SU-DHL-6 (cell line): ENCODE measurements at regions not wholly inside any gene's neighbourhood (a gene's known extent, or its start where the extent isn't known, plus 50 kb on each side); places are given as distances from the start of the nearest gene placed in this dataset.

Experiments
- H2AFZ ChIP-seq: fragments of 200-600 bp; sonication (generic); 2 replicates; pipeline ENCODE4 v1.6.1; 2014; ENCODE audit warnings: low read depth, mild to moderate bottlenecking, moderate library complexity, mixed read lengths, antibody characterized with exemption, low read length; ENCODE audit not compliant: severe bottlenecking
- H3F3A ChIP-seq: fragments of 200-600 bp; shearing (Covaris generic); 2 replicates; pipeline ENCODE4 v1.6.0; 2016; ENCODE audit warnings: antibody characterized with exemption, mild to moderate bottlenecking; ENCODE audit not compliant: insufficient read depth
- H3K27ac ChIP-seq: fragments of 200-600 bp; sonication (generic); 2 replicates; pipeline ENCODE4 v1.5.1; 2016; ENCODE audit warnings: low read depth, mild to moderate bottlenecking, low read length, moderate library complexity, mixed read lengths
- H3K27me3 ChIP-seq: fragments of 200-600 bp; sonication (generic), shearing (Covaris generic); 2 replicates; pipeline ENCODE4 v1.6.0; 2014; ENCODE audit warnings: mild to moderate bottlenecking, low read length
- H3K36me3 ChIP-seq: fragments of 200-600 bp; sonication (generic); 2 replicates; pipeline ENCODE4 v1.6.1; 2014; ENCODE audit warnings: mild to moderate bottlenecking, low read length, mixed read lengths
- H3K4me2 ChIP-seq: fragments of 300-600, 200-600 bp; shearing (Covaris generic), sonication (generic); 2 replicates; pipeline ENCODE4 v1.6.0; 2014; ENCODE audit warnings: low read length, low read depth, mild to moderate bottlenecking; ENCODE audit not compliant: poor library complexity, severe bottlenecking
- H3K4me3 ChIP-seq: fragments of 200-600 bp; sonication (generic); 2 replicates; pipeline ENCODE4 v1.5.1; 2014; ENCODE audit warnings: antibody characterized with exemption, low read length, mild to moderate bottlenecking, mixed read lengths; ENCODE audit not compliant: insufficient read depth, poor library complexity, severe bottlenecking
- H3K79me2 ChIP-seq: fragments of 200-600 bp; sonication (generic); 2 replicates; pipeline ENCODE4 v1.6.1; 2014; ENCODE audit warnings: mild to moderate bottlenecking, low read length, moderate library complexity; ENCODE audit not compliant: insufficient read depth
- H3K9ac ChIP-seq: fragments of 200-600 bp; sonication (generic); 2 replicates; pipeline ENCODE4 v1.7.0; 2014; ENCODE audit warnings: mild to moderate bottlenecking, low read length
- H3K9me2 ChIP-seq: fragments of 200-600 bp; sonication (generic); replicated peaks from 2 replicates; pipeline ENCODE4 v1.6.1; 2014; ENCODE audit warnings: low read length; ENCODE audit not compliant: insufficient read depth
- H3K9me3 ChIP-seq: fragments of 200-600 bp; sonication (generic); 2 replicates; pipeline ENCODE4 v1.6.1; 2014; ENCODE audit warnings: low read length, mixed read lengths; ENCODE audit not compliant: insufficient read depth
- H4K20me1 ChIP-seq: fragments of 200-600 bp; sonication (generic); 2 replicates; pipeline ENCODE4 v1.6.1; 2014; ENCODE audit warnings: low read depth, mild to moderate bottlenecking, antibody characterized with exemption, low read length, moderate library complexity, mixed read lengths
- EZH2phosphoT487 ChIP-seq: fragments of 200-600 bp; sonication (generic), shearing (Covaris generic); conservative IDR thresholded peaks from 2 replicates; pipeline ENCODE4 v1.6.1; 2018; ENCODE audit warnings: mild to moderate bottlenecking, antibody characterized with exemption, low read length, moderate library complexity, mixed read lengths
- TF ChIP-seq, protein P1 (sequence below): fragments of 200-600 bp; sonication (generic); IDR thresholded peaks from one replicate; pipeline ENCODE4 v1.5.1; 2017; ENCODE audit warnings: antibody characterized with exemption, mild to moderate bottlenecking, low read length, moderate library complexity; ENCODE audit not compliant: insufficient read depth, poor library complexity, severe bottlenecking

DNA sequence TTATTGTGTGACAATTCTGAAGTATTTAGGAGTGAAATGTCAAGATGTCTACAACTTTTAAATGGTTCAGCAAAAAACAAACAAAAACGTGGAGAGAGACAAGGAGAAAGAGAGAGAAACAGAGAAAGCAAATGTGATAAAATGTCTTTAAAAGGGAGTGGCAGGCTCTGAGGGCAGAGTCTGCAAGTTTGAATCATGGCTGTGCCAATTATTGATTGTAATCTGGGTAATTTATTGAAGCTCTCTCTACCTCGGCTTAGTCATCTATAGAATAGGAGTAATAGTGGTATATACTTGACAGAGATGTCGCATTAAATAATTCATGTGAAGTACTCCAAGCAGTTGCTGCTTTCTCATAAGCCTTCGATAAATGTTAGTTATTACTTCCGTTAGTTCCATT is 61.3 kb upstream of the ARID1B start:
- Histone ChIP-seq H3K4me3 (no peak overlapping the region), H3K9me2 (no peaks in the 10 kb centered on the region), H3K36me3 (no peaks in the 10 kb centered on the region), H3K27ac (no peak overlapping the region), H2AFZ (no peak overlapping the region), H3F3A (peaks cover 9% of the 10 kb centered on the region), H3K79me2 (no peaks in the 10 kb centered on the region), H4K20me1 (no peaks in the 10 kb centered on the region), H3K9ac (no peak overlapping the region), H3K27me3 (no peaks in the 10 kb centered on the region), H3K4me2 (no peak overlapping the region), H3K9me3 (no peaks in the 10 kb centered on the region)
- TF ChIP-seq, protein P1, sequence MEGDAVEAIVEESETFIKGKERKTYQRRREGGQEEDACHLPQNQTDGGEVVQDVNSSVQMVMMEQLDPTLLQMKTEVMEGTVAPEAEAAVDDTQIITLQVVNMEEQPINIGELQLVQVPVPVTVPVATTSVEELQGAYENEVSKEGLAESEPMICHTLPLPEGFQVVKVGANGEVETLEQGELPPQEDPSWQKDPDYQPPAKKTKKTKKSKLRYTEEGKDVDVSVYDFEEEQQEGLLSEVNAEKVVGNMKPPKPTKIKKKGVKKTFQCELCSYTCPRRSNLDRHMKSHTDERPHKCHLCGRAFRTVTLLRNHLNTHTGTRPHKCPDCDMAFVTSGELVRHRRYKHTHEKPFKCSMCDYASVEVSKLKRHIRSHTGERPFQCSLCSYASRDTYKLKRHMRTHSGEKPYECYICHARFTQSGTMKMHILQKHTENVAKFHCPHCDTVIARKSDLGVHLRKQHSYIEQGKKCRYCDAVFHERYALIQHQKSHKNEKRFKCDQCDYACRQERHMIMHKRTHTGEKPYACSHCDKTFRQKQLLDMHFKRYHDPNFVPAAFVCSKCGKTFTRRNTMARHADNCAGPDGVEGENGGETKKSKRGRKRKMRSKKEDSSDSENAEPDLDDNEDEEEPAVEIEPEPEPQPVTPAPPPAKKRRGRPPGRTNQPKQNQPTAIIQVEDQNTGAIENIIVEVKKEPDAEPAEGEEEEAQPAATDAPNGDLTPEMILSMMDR: no peak
- TF ChIP-seq EZH2phosphoT487: no peak

DNA sequence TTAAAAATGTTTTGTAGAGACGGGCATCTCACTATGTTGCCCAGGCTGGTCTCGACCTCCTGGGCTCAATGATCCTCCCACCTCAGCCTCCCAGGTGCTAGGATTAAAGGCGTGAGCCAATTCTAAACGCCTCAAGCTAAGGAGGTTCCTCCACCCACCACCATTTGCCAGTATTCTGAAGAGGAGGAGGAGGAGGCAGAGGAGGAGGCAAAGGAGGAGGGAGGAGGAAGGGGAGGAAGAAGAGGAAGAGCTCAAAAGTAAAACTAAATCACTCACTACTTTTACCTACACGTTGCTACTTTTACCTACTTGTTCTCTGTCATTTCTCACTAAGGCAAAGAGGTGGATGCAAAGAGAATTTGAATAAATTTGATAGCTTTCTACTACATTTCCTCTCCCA is 63.6 kb upstream of the ARID1B start:
- H3K36me3 ChIP-seq: no peaks in the 10 kb centered on the region
- no peaks in the 10 kb centered on the region for H3K27me3 ChIP-seq
- no peaks in the 10 kb centered on the region for H3K9me3 ChIP-seq
- no peak overlapping the region for H3K27ac ChIP-seq
- H4K20me1 ChIP-seq: no peaks in the 10 kb centered on the region
- TF ChIP-seq, protein P1: no peak
- no peak for TF ChIP-seq EZH2phosphoT487
- H3K9ac ChIP-seq: no peak overlapping the region
- no peaks in the 10 kb centered on the region for H3F3A ChIP-seq
- H2AFZ ChIP-seq: no peak overlapping the region
- H3K9me2 ChIP-seq: no peaks in the 10 kb centered on the region
- no peak overlapping the region for H3K4me3 ChIP-seq
- H3K4me2 ChIP-seq: no peak overlapping the region
- no peaks in the 10 kb centered on the region for H3K79me2 ChIP-seq

DNA sequence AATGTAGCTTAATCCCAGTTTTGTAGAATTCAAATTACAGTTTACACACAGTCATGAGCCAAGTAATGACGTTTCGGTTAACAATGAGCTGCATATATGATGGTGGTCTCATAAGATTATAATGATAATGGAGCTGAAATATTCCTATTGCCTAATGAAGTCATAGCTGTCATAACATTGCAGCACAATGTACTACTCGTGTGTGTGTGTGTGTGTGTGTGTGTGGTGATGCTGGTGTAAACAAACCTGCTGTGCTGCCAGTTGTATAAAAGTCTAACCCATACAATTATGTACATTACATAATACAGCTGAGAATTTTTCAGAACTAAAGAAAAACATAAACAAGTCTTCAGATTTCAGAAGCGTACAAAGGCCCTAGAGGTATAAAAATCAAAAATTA is 66.7 kb upstream of the ARID1B start:
- no peak overlapping the region for H3K27ac ChIP-seq
- H2AFZ ChIP-seq: no peak overlapping the region
- TF ChIP-seq, protein P1: no peak
- no peak for TF ChIP-seq EZH2phosphoT487
- H3K9me3 ChIP-seq: no peaks in the 10 kb centered on the region
- H3K79me2 ChIP-seq: no peaks in the 10 kb centered on the region
- no peaks in the 10 kb centered on the region for H3K36me3 ChIP-seq
- no peak overlapping the region for H3K4me3 ChIP-seq
- no peaks in the 10 kb centered on the region for H4K20me1 ChIP-seq
- H3K4me2 ChIP-seq: no peak overlapping the region
- H3K27me3 ChIP-seq: no peaks in the 10 kb centered on the region
- H3K9ac ChIP-seq: no peak overlapping the region
- no peaks in the 10 kb centered on the region for H3F3A ChIP-seq
- no peaks in the 10 kb centered on the region for H3K9me2 ChIP-seq
